Heart right ventricle (tissue), 16 donors: ENCODE measurements at regions not wholly inside any gene's neighbourhood (a gene's known extent, or its start where the extent isn't known, plus 50 kb on each side); places are given as distances from the start of the nearest gene placed in this dataset.
"Not testable (repeated sequence)": the region's sequence is repeated elsewhere in the genome, so short reads cannot be mapped to it uniquely, and the experiment has no call there.

Experiments
- ATAC-seq, 8 donors: fragments of 200-7000 bp; cut with Tn5 transposase; one replicate each; pipeline ENCODE4 v1.9.1; 2020; ENCODE audit warnings: mild to moderate bottlenecking in 8 of 8, moderate library complexity in 8 of 8, moderate number of reproducible peaks in 1 of 8
- DNase-seq, 2 donors: peaks; one replicate each; pipeline ENCODE4 v3.0.0-alpha.2; 2020
- H3K27ac ChIP-seq, 10 donors: fragments of 200-600 bp; sonication (generic) in 2 of 10; one replicate each; pipeline versions ENCODE4 v1.5.0 to v1.8.0; 2020 to 2022; ENCODE audit warnings: mild to moderate bottlenecking in 3 of 10
- H3K27me3 ChIP-seq, 7 donors: fragments of 200-600 bp; one replicate each; pipeline ENCODE4 v1.8.0; 2021 to 2022; ENCODE audit warnings: mild to moderate bottlenecking in 2 of 7
- H3K36me3 ChIP-seq, 9 donors: fragments of 200-600 bp; sonication (generic) in 1 of 9; one replicate each; pipeline versions ENCODE4 v1.5.0 to v1.8.0; 2020 to 2022; ENCODE audit warnings: mild to moderate bottlenecking in 2 of 9
- H3K4me1 ChIP-seq, 9 donors: fragments of 200-600 bp; sonication (generic) in 1 of 9; one replicate each; pipeline versions ENCODE4 v1.5.0 to v1.8.0; 2020 to 2022; ENCODE audit warnings: mild to moderate bottlenecking in 4 of 9
- H3K4me3 ChIP-seq, 10 donors: fragments of 200-600 bp; sonication (generic) in 2 of 10; one replicate each; pipeline versions ENCODE4 v1.5.0 to v1.8.0; 2020 to 2022; ENCODE audit warnings: mild to moderate bottlenecking in 7 of 10, moderate library complexity in 2 of 10
- H3K9me3 ChIP-seq, 11 donors: fragments of 200-600 bp in 10 of 11; sonication (generic) in 2 of 11; one replicate each; pipeline versions ENCODE4 v1.5.0 to v1.8.0; 2013 to 2022; ENCODE audit warnings: mild to moderate bottlenecking in 2 of 11, control low read depth in 1 of 11, moderate library complexity in 1 of 11
- WGBS, 2 donors: extraction: QIAGEN DNeasy Blood & Tissue Kit; methylation state at CpG; one replicate each; pipeline ENCODE4 v1.1.7; 2013; ENCODE audit warnings: inconsistent platforms in 1 of 2; 5-methylcytosine and 5-hydroxymethylcytosine counted together
- intact Hi-C, 10 donors: fragments of 100-400 bp; cut with DNase I; formaldehyde crosslinking; loops; one replicate each; pipeline versions ENCODE4 v1.11.1 to v1.14.2; 2022
- TF ChIP-seq, protein P1 (sequence below), 9 donors: fragments of 200-600 bp; sonication (generic) in 2 of 9; IDR thresholded peaks; one replicate each; pipeline versions ENCODE4 v1.5.0 to v1.8.0; 2021 to 2022; ENCODE audit warnings: antibody characterized with exemption in 9 of 9, mild to moderate bottlenecking in 5 of 9, moderate library complexity in 1 of 9
- donor health status: Arrhythmogenic right ventricular cardiomyopathy.
- donor health status: ischemic (EF 13 %, LVEDD 7.1; RV severe dilation, severe dysfunction).
- donor health status: healthy with polysubstance abuse.
- donor health status: DM: no; HTN: yes; CAD: no.
- donor health status: DM: no; HTN: no; CAD: no.
- donor health status: ischemic (EF 25% LVEDD 6.9; RV normal size, moderate dysfunction).
- donor health status: ischemic (EF 25% LVEDD 5.7; RV mildly dilated, moderate dysfunction).
- donor health status: healthy.
- donor health status: DM: yes; HTN: yes; CAD: no.
- donor health status: Ischemic cardiomyopathy.
- donor health status: ischemic (EF 35%, LVEDD 5.7; RV mildly dilated, moderate dysfunction).
- donor health status: nonischemic (EF 11% LVEDD 7.7; RV severe dilation, severe dysfunction).
- donor health status: DM: yes; HTN: yes; CAD: no.
- donor health status: PGD.
- donor health status: ischemic (EF 29% LVEDD 5.4; RV normal size, mild dysfunction).
- donor health status: nonischemic (EF 23%, LVEDD 6.1; RV moderate dilation, normal function).

- intact Hi-C loops, result no loop called here
- H3K4me1 ChIP-seq, result peaks cover 0 to 18% (median 4%) of the 10 kb centered on the region in 9 donors
- TF ChIP-seq, protein P1, sequence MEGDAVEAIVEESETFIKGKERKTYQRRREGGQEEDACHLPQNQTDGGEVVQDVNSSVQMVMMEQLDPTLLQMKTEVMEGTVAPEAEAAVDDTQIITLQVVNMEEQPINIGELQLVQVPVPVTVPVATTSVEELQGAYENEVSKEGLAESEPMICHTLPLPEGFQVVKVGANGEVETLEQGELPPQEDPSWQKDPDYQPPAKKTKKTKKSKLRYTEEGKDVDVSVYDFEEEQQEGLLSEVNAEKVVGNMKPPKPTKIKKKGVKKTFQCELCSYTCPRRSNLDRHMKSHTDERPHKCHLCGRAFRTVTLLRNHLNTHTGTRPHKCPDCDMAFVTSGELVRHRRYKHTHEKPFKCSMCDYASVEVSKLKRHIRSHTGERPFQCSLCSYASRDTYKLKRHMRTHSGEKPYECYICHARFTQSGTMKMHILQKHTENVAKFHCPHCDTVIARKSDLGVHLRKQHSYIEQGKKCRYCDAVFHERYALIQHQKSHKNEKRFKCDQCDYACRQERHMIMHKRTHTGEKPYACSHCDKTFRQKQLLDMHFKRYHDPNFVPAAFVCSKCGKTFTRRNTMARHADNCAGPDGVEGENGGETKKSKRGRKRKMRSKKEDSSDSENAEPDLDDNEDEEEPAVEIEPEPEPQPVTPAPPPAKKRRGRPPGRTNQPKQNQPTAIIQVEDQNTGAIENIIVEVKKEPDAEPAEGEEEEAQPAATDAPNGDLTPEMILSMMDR (IDR thresholded peaks at IDR 0.05), result no peak
- no peak for ATAC-seq
- no peaks in the 10 kb centered on the region for H3K36me3 ChIP-seq
- peaks cover 0 to 15% (median 7%) of the 10 kb centered on the region in 7 donors for H3K27me3 ChIP-seq
- H3K4me3 ChIP-seq, result no peak overlapping the region
- no peak for DNase-seq
- peak overlapping the region in 1 of 10 donors; percentile 27 for H3K27ac ChIP-seq
- WGBS, 2 donors, result 92 to 94% methylated on average over 3 of the region's 3 CpGs
- no peaks in the 10 kb centered on the region for H3K9me3 ChIP-seq
These were observed 155.4 kb upstream of the IQSEC1 start for GRCh38 chr3:13228584-13228983.

GRCh38 chr3:13228169-13228568 is 154.9 kb upstream of the IQSEC1 start:
- H3K9me3 ChIP-seq, H3K4me3 ChIP-seq, intact Hi-C loops, H3K36me3 ChIP-seq, DNase-seq: not testable (repeated sequence)
- peaks cover 0 to 18% (median 3%) of the 10 kb centered on the region in 9 donors for H3K4me1 ChIP-seq
- peak in 4 of 8 donors; percentile 28 to 80 (median 65) for ATAC-seq
- peak overlapping the region in 5 of 10 donors; percentile 3 to 58 (median 27) for H3K27ac ChIP-seq
- WGBS, 2 donors, result 68 to 69% methylated on average over 12 of the region's 12 CpGs
- H3K27me3 ChIP-seq, result peaks cover 0 to 14% (median 5%) of the 10 kb centered on the region in 7 donors

DNA sequence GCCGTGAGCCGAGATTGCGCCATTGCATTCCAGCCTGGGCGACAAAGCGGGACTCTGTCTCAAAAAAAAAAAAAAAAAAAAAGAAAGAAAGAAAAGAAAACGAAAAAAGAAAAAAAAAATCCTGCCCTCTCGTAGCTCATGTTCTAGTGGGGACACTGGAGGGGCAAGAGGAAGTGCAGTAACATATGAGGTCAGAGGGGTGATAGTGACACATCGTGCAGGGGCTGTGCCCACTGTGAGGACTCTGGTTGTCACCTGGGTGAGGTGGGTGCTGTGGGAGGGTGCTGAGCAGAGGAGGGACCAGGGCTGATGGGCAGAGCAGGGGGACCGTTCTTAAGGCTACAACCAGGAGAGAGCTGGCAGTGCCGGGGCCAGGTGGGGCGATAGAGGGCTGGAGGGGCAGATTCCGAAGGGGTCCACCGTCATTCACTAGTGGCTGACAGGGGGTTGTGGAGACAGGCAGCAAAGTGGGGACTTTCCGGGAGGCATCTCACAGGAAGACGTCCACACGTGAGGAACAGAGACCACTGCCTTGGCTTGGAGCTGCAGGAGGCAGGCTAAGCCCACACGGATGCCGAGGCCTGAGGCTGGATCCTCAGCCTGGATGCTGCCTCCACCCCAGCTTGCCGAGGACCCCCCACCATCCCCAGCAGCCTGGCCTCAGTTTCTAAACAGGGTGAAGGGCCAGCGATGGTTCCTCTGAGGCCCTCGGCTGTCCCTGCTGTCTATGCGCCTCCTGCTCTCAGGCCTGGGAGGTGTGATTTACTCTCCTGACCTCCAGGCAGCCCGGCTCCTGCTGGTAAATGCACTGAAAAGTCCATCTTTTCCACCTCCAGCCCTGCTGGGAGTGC is 154.3 kb upstream of the IQSEC1 start:
- ATAC-seq, result no peak
- peaks cover 0 to 10% (median 0%) of the 10 kb centered on the region in 7 donors for H3K27me3 ChIP-seq
- H3K4me1 ChIP-seq, result peaks cover 0 to 19% (median 4%) of the 10 kb centered on the region in 9 donors
- H3K27ac ChIP-seq, result peak overlapping the region in 4 of 10 donors; percentile 3 to 58 (median 34)
- H3K36me3 ChIP-seq, result no peaks in the 10 kb centered on the region
- no peak overlapping the region for H3K4me3 ChIP-seq
- DNase-seq, result no peak
- WGBS, 2 donors, result 87 to 88% methylated on average over 23 of the region's 23 CpGs
- H3K9me3 ChIP-seq, result no peaks in the 10 kb centered on the region
- TF ChIP-seq, protein P1 (IDR thresholded peaks at IDR 0.05), result no peak
- intact Hi-C loops, result no loop called here

DNA sequence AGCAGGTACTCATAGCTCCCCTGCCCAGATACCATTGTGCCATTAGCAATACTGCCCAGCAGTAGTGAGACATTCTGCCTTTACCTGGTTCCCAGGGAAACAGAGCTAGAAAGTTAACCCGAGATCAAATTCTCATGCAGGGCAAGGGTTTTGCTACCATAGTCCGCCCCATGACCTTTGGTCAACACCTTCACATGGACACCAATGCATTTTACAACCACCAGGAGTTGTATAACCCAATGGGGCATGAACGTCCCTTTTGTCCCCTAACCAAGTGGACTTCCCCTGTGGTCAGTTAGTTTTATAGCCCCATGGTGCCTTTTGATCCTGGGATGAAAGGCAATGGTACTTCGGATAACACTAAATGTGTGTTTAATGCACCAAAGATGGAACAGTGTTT is 151.7 kb upstream of the IQSEC1 start:
- H3K9me3 ChIP-seq, result no peaks in the 10 kb centered on the region
- no peak overlapping the region for H3K27ac ChIP-seq
- ATAC-seq, result no peak
- DNase-seq, result no peak
- intact Hi-C loops, result no loop called here
- H3K4me1 ChIP-seq, result peaks cover 0 to 19% (median 4%) of the 10 kb centered on the region in 9 donors
- no peaks in the 10 kb centered on the region for H3K36me3 ChIP-seq
- H3K4me3 ChIP-seq, result no peak overlapping the region
- 95 to 96% methylated on average over 4 of the region's 4 CpGs for WGBS, 2 donors
- no peaks in the 10 kb centered on the region for H3K27me3 ChIP-seq
- TF ChIP-seq, protein P1 (IDR thresholded peaks at IDR 0.05), result no peak
